H9 (cell line): ENCODE measurements at regions not wholly inside any gene's neighbourhood (a gene's known extent, or its start where the extent isn't known, plus 50 kb on each side); places are given as distances from the start of the nearest gene placed in this dataset.

Source experiments
- DNase-seq: peaks from one replicate; pipeline ENCODE4 v3.0.0-alpha.2; 2017
- H2AFZ ChIP-seq: one replicate; pipeline ENCODE4 v1.6.1; 2013; ENCODE audit warnings: mild to moderate bottlenecking, low read length, control low read depth, moderate library complexity
- H2AK5ac ChIP-seq: 2 replicates; pipeline ENCODE4 v1.6.1; 2013; ENCODE audit warnings: low read length, control low read depth, mixed read lengths; ENCODE audit not compliant: insufficient read length
- H2BK120ac ChIP-seq: one replicate; pipeline ENCODE4 v1.6.1; 2013; ENCODE audit warnings: low read depth, mild to moderate bottlenecking, low read length, control low read depth, inconsistent platforms; ENCODE audit not compliant: poor library complexity, severe bottlenecking
- H2BK12ac ChIP-seq: 2 replicates; pipeline ENCODE4 v1.6.1; 2013; ENCODE audit warnings: low read length, control low read depth, mixed read lengths, low read depth; ENCODE audit not compliant: insufficient read length
- H2BK15ac ChIP-seq: 2 replicates; pipeline ENCODE4 v1.6.1; 2013; ENCODE audit warnings: low read depth, low read length, control low read depth
- H2BK20ac ChIP-seq: one replicate; pipeline ENCODE4 v1.6.1; 2013; ENCODE audit warnings: low read depth, mild to moderate bottlenecking, low read length, control low read depth, inconsistent platforms; ENCODE audit not compliant: poor library complexity, severe bottlenecking
- H2BK5ac ChIP-seq: 2 replicates; pipeline ENCODE4 v1.6.1; 2013; ENCODE audit warnings: low read length, control low read depth, mixed read lengths; ENCODE audit not compliant: insufficient read length
- H3K14ac ChIP-seq: 2 replicates; pipeline ENCODE4 v1.6.1; 2013; ENCODE audit warnings: low read length, control low read depth; ENCODE audit not compliant: insufficient read depth
- H3K18ac ChIP-seq: 2 replicates; pipeline ENCODE4 v1.6.1; 2013; ENCODE audit warnings: low read depth, mild to moderate bottlenecking, mixed read lengths, low read length, control low read depth; ENCODE audit not compliant: insufficient read length
- H3K23ac ChIP-seq: 2 replicates; pipeline ENCODE4 v1.6.1; 2013; ENCODE audit warnings: low read length, control low read depth, mixed read lengths, low read depth; ENCODE audit not compliant: insufficient read length
- H3K23me2 ChIP-seq: 2 replicates; pipeline ENCODE4 v1.6.1; 2013; ENCODE audit warnings: low read depth, mild to moderate bottlenecking, mixed read lengths, low read length, control low read depth; ENCODE audit not compliant: insufficient read length, poor library complexity, severe bottlenecking
- H3K27ac ChIP-seq: 2 replicates; pipeline ENCODE4 v1.5.1; 2013; ENCODE audit warnings: low read length, control low read depth, mixed read lengths, low read depth; ENCODE audit not compliant: insufficient read length
- H3K27me3 ChIP-seq: 2 replicates; pipeline ENCODE4 v1.6.1; 2013; ENCODE audit warnings: low read length, control low read depth, inconsistent platforms; ENCODE audit not compliant: insufficient read depth
- H3K4ac ChIP-seq: 2 replicates; pipeline ENCODE4 v1.6.1; 2013; ENCODE audit warnings: low read depth, mild to moderate bottlenecking, control low read depth, inconsistent platforms, low read length, moderate library complexity
- H3K4me1 ChIP-seq: 2 replicates; pipeline ENCODE4 v1.6.1; 2013; ENCODE audit warnings: low read length, control low read depth, inconsistent platforms; ENCODE audit not compliant: insufficient read depth
- H3K4me2 ChIP-seq: 2 replicates; pipeline ENCODE4 v1.6.1; 2013; ENCODE audit warnings: low read length, control low read depth, mixed read lengths; ENCODE audit not compliant: insufficient read length, insufficient read depth
- H3K56ac ChIP-seq: 2 replicates; pipeline ENCODE4 v1.6.1; 2013; ENCODE audit warnings: low read depth, mild to moderate bottlenecking, mixed read lengths, low read length, control low read depth; ENCODE audit not compliant: insufficient read length
- H3K79me1 ChIP-seq: 2 replicates; pipeline ENCODE4 v1.6.1; 2013; ENCODE audit warnings: low read depth, mild to moderate bottlenecking, moderate library complexity, low read length, control low read depth, inconsistent platforms; ENCODE audit not compliant: insufficient read depth, poor library complexity, severe bottlenecking
- H3K79me2 ChIP-seq: 2 replicates; pipeline ENCODE4 v1.6.1; 2013; ENCODE audit warnings: low read length, control low read depth, inconsistent platforms; ENCODE audit not compliant: insufficient read depth
- H3K9ac ChIP-seq: 2 replicates; pipeline ENCODE4 v1.6.1; 2013; ENCODE audit warnings: low read length, control low read depth, mixed read lengths; ENCODE audit not compliant: insufficient read length; ENCODE audit errors: extremely low read depth
- H3K9me3 ChIP-seq: one replicate; pipeline ENCODE4 v1.6.1; 2013; ENCODE audit warnings: low read depth, low read length, inconsistent platforms; ENCODE audit not compliant: control insufficient read depth
- H3T11ph ChIP-seq: one replicate; pipeline ENCODE4 v1.6.1; 2013; ENCODE audit warnings: mild to moderate bottlenecking, low read length, control low read depth, inconsistent platforms
- H4K20me1 ChIP-seq: one replicate; pipeline ENCODE4 v1.6.1; 2013; ENCODE audit not compliant: control insufficient read depth, insufficient read length, insufficient read depth
- H4K5ac ChIP-seq: 2 replicates; pipeline ENCODE4 v1.6.1; 2013; ENCODE audit warnings: low read depth, mild to moderate bottlenecking, mixed read lengths, low read length, control low read depth; ENCODE audit not compliant: insufficient read length
- H4K8ac ChIP-seq: replicated peaks from 2 replicates; pipeline ENCODE4 v1.6.1; 2013; ENCODE audit warnings: low read length, control low read depth, mixed read lengths, low read depth; ENCODE audit not compliant: insufficient read length
- H4K91ac ChIP-seq: 2 replicates; pipeline ENCODE4 v1.6.1; 2013; ENCODE audit warnings: low read depth, mild to moderate bottlenecking, moderate library complexity, mixed read lengths, low read length, control low read depth; ENCODE audit not compliant: insufficient read length
- H3K27ac Mint-ChIP-seq, 3 experiments: 2 replicates in 2 of 3; 3 replicates in 1 of 3; pipeline ENCODE4 v1.8.0; 2020 to 2021; ENCODE audit warnings: mixed read lengths in 3 of 3, mild to moderate bottlenecking in 1 of 3, moderate library complexity in 1 of 3
- H3K27me3 Mint-ChIP-seq: 2 replicates; pipeline ENCODE4 v1.8.0; 2021; ENCODE audit warnings: low read depth, mild to moderate bottlenecking, moderate library complexity, mixed read lengths
- H3K36me3 Mint-ChIP-seq, 3 experiments: 2 replicates in 2 of 3; 3 replicates in 1 of 3; pipeline ENCODE4 v1.8.0; 2020 to 2021; ENCODE audit warnings: low read depth in 3 of 3, mixed read lengths in 3 of 3; ENCODE audit not compliant: insufficient read depth in 1 of 3
- H3K4me1 Mint-ChIP-seq, 2 experiments: 2 replicates each; pipeline ENCODE4 v1.8.0; 2020; ENCODE audit warnings: mixed read lengths in 2 of 2
- H3K4me3 Mint-ChIP-seq, 2 experiments: 2 replicates in 1 of 2; 3 replicates in 1 of 2; pipeline ENCODE4 v1.8.0; 2020 to 2021; ENCODE audit warnings: mild to moderate bottlenecking in 2 of 2, mixed read lengths in 2 of 2, moderate library complexity in 1 of 2
- H3K9me3 Mint-ChIP-seq, 2 experiments: 2 replicates in 1 of 2; 3 replicates in 1 of 2; pipeline ENCODE4 v1.8.0; 2020; ENCODE audit warnings: mild to moderate bottlenecking in 2 of 2, mixed read lengths in 2 of 2, moderate library complexity in 1 of 2
- WGBS: extraction: QIAGEN DNeasy Blood & Tissue Kit; methylation state at CpG from one replicate; pipeline ENCODE4 v1.1.7; 2013; ENCODE audit warnings: missing lambda C conversion rate, low lambda C conversion rate, mixed read lengths; ENCODE audit not compliant: insufficient read length; ENCODE audit errors: extremely low coverage; 5-methylcytosine and 5-hydroxymethylcytosine counted together
- TF ChIP-seq, protein P1 (sequence below): fragments of 200-600 bp; sonication (generic); conservative IDR thresholded peaks from 3 replicates; pipeline ENCODE4 v1.8.0; 2021; ENCODE audit warnings: antibody characterized with exemption, mild to moderate bottlenecking

DNA sequence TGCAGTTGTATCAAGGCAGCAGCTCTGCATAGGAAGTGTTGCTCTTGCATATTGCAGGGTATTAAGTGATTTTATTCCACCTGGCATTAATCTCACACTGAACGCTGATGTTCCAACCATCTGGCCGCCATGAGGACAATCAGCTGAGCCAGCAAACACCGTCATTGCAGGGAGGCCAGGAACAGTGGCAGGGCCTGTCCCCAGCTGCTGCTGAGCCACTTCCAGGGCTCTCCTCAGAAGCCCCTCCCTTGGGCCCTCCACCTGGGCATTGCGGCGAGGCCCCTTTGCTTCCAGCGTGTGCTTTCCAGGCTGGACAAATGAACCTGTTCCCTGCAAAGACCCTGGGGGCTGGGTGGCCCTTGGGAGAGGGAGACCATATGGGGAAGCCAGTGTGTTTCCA, 171.6 kb upstream of the C1orf174 start:
- H3T11ph ChIP-seq, result no peak overlapping the region
- no peak overlapping the region for H3K23ac ChIP-seq
- no peaks in the 10 kb centered on the region for H3K79me2 ChIP-seq
- no peak overlapping the region for H2BK20ac ChIP-seq
- H3K4me3 Mint-ChIP-seq, result no peak overlapping the region
- H4K8ac ChIP-seq, result no peak overlapping the region
- H2BK120ac ChIP-seq, result no peak overlapping the region
- H3K27me3 ChIP-seq, result no peaks in the 10 kb centered on the region; the same call in 1 of the 2 replicates
- DNase-seq, result no peak
- H4K5ac ChIP-seq, result no peak overlapping the region
- no peak overlapping the region for H3K9ac ChIP-seq
- no peaks in the 10 kb centered on the region for H3K23me2 ChIP-seq
- H3K27ac Mint-ChIP-seq, result no peak overlapping the region
- H3K14ac ChIP-seq, result no peak overlapping the region
- peaks cover 11% of the 10 kb centered on the region for H3K27me3 Mint-ChIP-seq
- no CpG with 5 or more reads among the region's 6 CpGs for WGBS
- H2BK12ac ChIP-seq, result no peak overlapping the region
- H3K4me2 ChIP-seq, result no peak overlapping the region
- H3K9me3 Mint-ChIP-seq, result no peaks in the 10 kb centered on the region; a peak in 1 of 5 replicates
- H3K79me1 ChIP-seq, result no peaks in the 10 kb centered on the region
- no peak overlapping the region for H4K91ac ChIP-seq
- H2AK5ac ChIP-seq, result no peak overlapping the region
- no peak overlapping the region for H3K56ac ChIP-seq
- H2BK15ac ChIP-seq, result no peak overlapping the region
- no peak overlapping the region for H3K4ac ChIP-seq
- peaks cover 31 to 48% of the 10 kb centered on the region in 2 experiments for H3K4me1 Mint-ChIP-seq
- no peak overlapping the region for H3K18ac ChIP-seq
- no peak overlapping the region for H2AFZ ChIP-seq
- no peaks in the 10 kb centered on the region for H3K9me3 ChIP-seq
- TF ChIP-seq, protein P1, sequence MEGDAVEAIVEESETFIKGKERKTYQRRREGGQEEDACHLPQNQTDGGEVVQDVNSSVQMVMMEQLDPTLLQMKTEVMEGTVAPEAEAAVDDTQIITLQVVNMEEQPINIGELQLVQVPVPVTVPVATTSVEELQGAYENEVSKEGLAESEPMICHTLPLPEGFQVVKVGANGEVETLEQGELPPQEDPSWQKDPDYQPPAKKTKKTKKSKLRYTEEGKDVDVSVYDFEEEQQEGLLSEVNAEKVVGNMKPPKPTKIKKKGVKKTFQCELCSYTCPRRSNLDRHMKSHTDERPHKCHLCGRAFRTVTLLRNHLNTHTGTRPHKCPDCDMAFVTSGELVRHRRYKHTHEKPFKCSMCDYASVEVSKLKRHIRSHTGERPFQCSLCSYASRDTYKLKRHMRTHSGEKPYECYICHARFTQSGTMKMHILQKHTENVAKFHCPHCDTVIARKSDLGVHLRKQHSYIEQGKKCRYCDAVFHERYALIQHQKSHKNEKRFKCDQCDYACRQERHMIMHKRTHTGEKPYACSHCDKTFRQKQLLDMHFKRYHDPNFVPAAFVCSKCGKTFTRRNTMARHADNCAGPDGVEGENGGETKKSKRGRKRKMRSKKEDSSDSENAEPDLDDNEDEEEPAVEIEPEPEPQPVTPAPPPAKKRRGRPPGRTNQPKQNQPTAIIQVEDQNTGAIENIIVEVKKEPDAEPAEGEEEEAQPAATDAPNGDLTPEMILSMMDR, result no peak
- no peaks in the 10 kb centered on the region; a peak in 2 of 7 replicates for H3K36me3 Mint-ChIP-seq
- no peaks in the 10 kb centered on the region for H4K20me1 ChIP-seq
- no peak overlapping the region for H2BK5ac ChIP-seq
- H3K4me1 ChIP-seq, result peaks cover 16% of the 10 kb centered on the region; the same call in 1 of the 2 replicates
- no peak overlapping the region for H3K27ac ChIP-seq
